PC-3 (cell line): ENCODE measurements at regions not wholly inside any gene's neighbourhood (a gene's known extent, or its start where the extent isn't known, plus 50 kb on each side); places are given as distances from the start of the nearest gene placed in this dataset.

ENCODE experiments used
- ATAC-seq: fragments of 200-7000 bp; cut with Tn5 transposase; 2 replicates; pipeline ENCODE4 v1.9.1; 2020; ENCODE audit warnings: mild to moderate bottlenecking, moderate library complexity
- BruUV-seq: library from RNA; stranded (reverse); fragments of 400-500 nt; replicated peaks from 2 replicates; lab custom pipeline; 2021; lab: Mats Ljungman, UMichigan
- CTCF ChIA-PET: fragments of 300-600 bp; sonication (Branson Sonifier 250); formaldehyde crosslinking; loops from one replicate; lab custom pipeline; 2022; ENCODE audit warnings: antibody characterized with exemption; lab: Charles Lee
- POLR2A ChIA-PET: fragments of 300-600 bp; sonication (Branson Sonifier 250); formaldehyde crosslinking; loops from one replicate; lab custom pipeline; 2022; ENCODE audit warnings: antibody characterized with exemption; ENCODE audit not compliant: unreplicated experiment; lab: Charles Lee
- DNase-seq: peaks from one replicate; pipeline ENCODE4 v3.0.0-alpha.2; 2015
- H2AFZ ChIP-seq: fragments of 300-600 bp; sonication (generic); 2 replicates; pipeline ENCODE4 v1.6.0; 2016; ENCODE audit warnings: antibody characterized with exemption, low read length
- H3F3A ChIP-seq: fragments of 300-600 bp; sonication (generic); one replicate; pipeline ENCODE4 v1.6.0; 2017; ENCODE audit warnings: antibody characterized with exemption, low read length, control low read depth, mild to moderate bottlenecking; ENCODE audit not compliant: unreplicated experiment
- H3K27ac ChIP-seq: fragments of 300-600 bp; sonication (generic); 2 replicates; pipeline ENCODE4 v1.5.1; 2016; ENCODE audit warnings: mild to moderate bottlenecking, low read length
- H3K27me3 ChIP-seq: fragments of 300-600 bp; sonication (generic); 2 replicates; pipeline ENCODE4 v1.6.1; 2016; ENCODE audit warnings: low read length, mixed read lengths
- H3K36me3 ChIP-seq: fragments of 300-600 bp; sonication (generic); 2 replicates; pipeline ENCODE4 v1.6.1; 2016; ENCODE audit warnings: low read depth, mixed run types, low read length, mixed read lengths
- H3K4me1 ChIP-seq: fragments of 300-600 bp; sonication (generic); 2 replicates; pipeline ENCODE4 v1.5.1; 2016; ENCODE audit warnings: low read length; ENCODE audit not compliant: insufficient read depth
- H3K4me2 ChIP-seq: fragments of 300-600 bp; sonication (generic); 2 replicates; pipeline ENCODE4 v1.6.0; 2016; ENCODE audit warnings: low read length
- H3K4me3 ChIP-seq: fragments of 300-600 bp; sonication (generic); 2 replicates; pipeline ENCODE4 v1.5.1; 2016; ENCODE audit warnings: mild to moderate bottlenecking, low read length, mixed read lengths
- H3K79me2 ChIP-seq: fragments of 300-600 bp; sonication (generic); 2 replicates; pipeline ENCODE4 v1.6.1; 2017; ENCODE audit warnings: low read length, mixed read lengths
- H3K9ac ChIP-seq: fragments of 300-600 bp; sonication (generic); 2 replicates; pipeline ENCODE4 v1.6.0; 2016; ENCODE audit warnings: mild to moderate bottlenecking, low read length
- H3K9me2 ChIP-seq: fragments of 300-600 bp; sonication (generic); replicated peaks from 2 replicates; pipeline ENCODE4 v1.6.1; 2016; ENCODE audit warnings: mixed run types, low read length, mixed read lengths
- H3K9me3 ChIP-seq: fragments of 300-600 bp; sonication (generic); 2 replicates; pipeline ENCODE4 v1.6.1; 2016; ENCODE audit warnings: low read length, mixed read lengths
- H4K20me1 ChIP-seq: fragments of 300-600 bp; sonication (generic); 2 replicates; pipeline ENCODE4 v1.6.1; 2016; ENCODE audit warnings: low read length, mixed read lengths
- EZH2 ChIP-seq: fragments of 300-600 bp; sonication (generic); IDR thresholded peaks from one replicate; pipeline ENCODE4 v1.6.1; 2017; ENCODE audit warnings: antibody characterized with exemption, mild to moderate bottlenecking, low read length; ENCODE audit not compliant: unreplicated experiment
- EZH2phosphoT487 ChIP-seq: fragments of 300-600 bp; sonication (generic); IDR thresholded peaks from 2 replicates; pipeline ENCODE4 v1.6.1; 2018; ENCODE audit warnings: mild to moderate bottlenecking, antibody characterized with exemption, low read length, borderline replicate concordance
- intact Hi-C: fragments of 100-400 bp; cut with micrococcal nuclease; formaldehyde crosslinking; loops from 2 replicates; pipeline ENCODE4 v1.9.0; 2023
- TF ChIP-seq, protein P1 (sequence below): fragments of 300-600 bp; sonication (generic); conservative IDR thresholded peaks from 2 replicates; pipeline ENCODE4 v1.5.1; 2017; ENCODE audit warnings: antibody characterized with exemption, low read depth, mild to moderate bottlenecking, low read length

DNA sequence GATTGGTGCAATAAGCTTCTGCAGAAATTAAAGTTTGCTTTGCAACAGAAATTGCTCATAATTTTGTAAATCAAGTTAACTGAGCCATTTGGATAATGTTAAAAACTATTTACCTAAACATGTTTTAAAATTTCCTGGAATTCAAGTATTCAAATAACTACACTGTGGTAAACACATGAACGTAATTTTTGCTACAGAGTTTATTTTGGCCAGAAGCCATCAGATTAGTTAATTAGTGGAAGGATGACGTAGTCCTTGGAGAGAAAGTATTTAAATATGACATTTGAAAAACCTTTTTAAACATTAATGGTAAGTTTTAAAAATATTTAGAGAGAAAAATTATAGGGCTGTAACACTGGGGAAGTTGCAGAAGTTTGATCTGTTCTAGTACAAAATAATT, 121.2 kb upstream of the UST start:
- no peaks in the 10 kb centered on the region for H3K4me1 ChIP-seq
- ChIA-PET CTCF (no interaction called here), POLR2A (no interaction called here)
- H3K4me2 ChIP-seq = no peak overlapping the region
- H3K79me2 ChIP-seq = no peaks in the 10 kb centered on the region
- no peak for ATAC-seq
- no peak for DNase-seq
- intact Hi-C loops = no loop called here
- no peak for TF ChIP-seq EZH2phosphoT487
- TF ChIP-seq, protein P1, sequence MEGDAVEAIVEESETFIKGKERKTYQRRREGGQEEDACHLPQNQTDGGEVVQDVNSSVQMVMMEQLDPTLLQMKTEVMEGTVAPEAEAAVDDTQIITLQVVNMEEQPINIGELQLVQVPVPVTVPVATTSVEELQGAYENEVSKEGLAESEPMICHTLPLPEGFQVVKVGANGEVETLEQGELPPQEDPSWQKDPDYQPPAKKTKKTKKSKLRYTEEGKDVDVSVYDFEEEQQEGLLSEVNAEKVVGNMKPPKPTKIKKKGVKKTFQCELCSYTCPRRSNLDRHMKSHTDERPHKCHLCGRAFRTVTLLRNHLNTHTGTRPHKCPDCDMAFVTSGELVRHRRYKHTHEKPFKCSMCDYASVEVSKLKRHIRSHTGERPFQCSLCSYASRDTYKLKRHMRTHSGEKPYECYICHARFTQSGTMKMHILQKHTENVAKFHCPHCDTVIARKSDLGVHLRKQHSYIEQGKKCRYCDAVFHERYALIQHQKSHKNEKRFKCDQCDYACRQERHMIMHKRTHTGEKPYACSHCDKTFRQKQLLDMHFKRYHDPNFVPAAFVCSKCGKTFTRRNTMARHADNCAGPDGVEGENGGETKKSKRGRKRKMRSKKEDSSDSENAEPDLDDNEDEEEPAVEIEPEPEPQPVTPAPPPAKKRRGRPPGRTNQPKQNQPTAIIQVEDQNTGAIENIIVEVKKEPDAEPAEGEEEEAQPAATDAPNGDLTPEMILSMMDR = no peak
- TF ChIP-seq EZH2 = no peak
- no peaks in the 10 kb centered on the region for H3K9me2 ChIP-seq
- no peak overlapping the region for H3K9ac ChIP-seq
- no TSS peak for BruUV-seq
- H3F3A ChIP-seq = no peaks in the 10 kb centered on the region
- H3K36me3 ChIP-seq = no peaks in the 10 kb centered on the region
- H3K4me3 ChIP-seq = no peak overlapping the region
- H3K9me3 ChIP-seq = no peaks in the 10 kb centered on the region
- no peaks in the 10 kb centered on the region for H4K20me1 ChIP-seq
- no peaks in the 10 kb centered on the region for H3K27me3 ChIP-seq
- H3K27ac ChIP-seq = no peak overlapping the region
- no peak overlapping the region for H2AFZ ChIP-seq

DNA sequence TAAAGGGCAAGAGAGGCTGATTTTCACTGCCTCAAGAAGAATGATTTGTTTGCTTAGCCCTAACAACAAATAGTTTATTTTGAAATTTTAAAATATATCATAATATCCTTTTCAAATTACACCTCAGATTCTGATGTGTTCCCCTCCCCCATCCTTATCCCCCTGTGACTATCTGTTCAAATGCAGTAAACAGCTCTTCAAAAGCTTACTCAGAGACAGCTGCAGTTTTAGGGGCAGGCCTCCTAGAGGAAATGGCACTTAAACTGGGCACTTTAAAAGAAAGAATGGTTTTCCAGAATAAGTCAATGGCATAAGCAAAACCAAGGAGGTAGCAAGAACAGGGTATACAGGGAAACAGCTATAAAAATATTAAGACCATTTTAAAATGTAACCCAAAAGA, 118.6 kb upstream of the UST start:
- intact Hi-C loops = no loop called here
- Histone ChIP-seq H3K27me3 (no peaks in the 10 kb centered on the region), H3K4me1 (no peaks in the 10 kb centered on the region), H3K4me2 (no peak overlapping the region), H3K9me3 (no peaks in the 10 kb centered on the region), H3K9me2 (no peaks in the 10 kb centered on the region), H3K4me3 (no peak overlapping the region), H3K27ac (no peak overlapping the region), H3K79me2 (no peaks in the 10 kb centered on the region), H3F3A (no peaks in the 10 kb centered on the region), H3K36me3 (no peaks in the 10 kb centered on the region), H3K9ac (no peak overlapping the region), H4K20me1 (no peaks in the 10 kb centered on the region), H2AFZ (no peak overlapping the region)
- ATAC-seq (no peak), DNase-seq (no peak)
- POLR2A ChIA-PET = no interaction called here
- BruUV-seq = no TSS peak
- no peak for TF ChIP-seq EZH2phosphoT487
- TF ChIP-seq, protein P1 = no peak
- TF ChIP-seq EZH2 = no peak
- CTCF ChIA-PET = no interaction called here

DNA sequence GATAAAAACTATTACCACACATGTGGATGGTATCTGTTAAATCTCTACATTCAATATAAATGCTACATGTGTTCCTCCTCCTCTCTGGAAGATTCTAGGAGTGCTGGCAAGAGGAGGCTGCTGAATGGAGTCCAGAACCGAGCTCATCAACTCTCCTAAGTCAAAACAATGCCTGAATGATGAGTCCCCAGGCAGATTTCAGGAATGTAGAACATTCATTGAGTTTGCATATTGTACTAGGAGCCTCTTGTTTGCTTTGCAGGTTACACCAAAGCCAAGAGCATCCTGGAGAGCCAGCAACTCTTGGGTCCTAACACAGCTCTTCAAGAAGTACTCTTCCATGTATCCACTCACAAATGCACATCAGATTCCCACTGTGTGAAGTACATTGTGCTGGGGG, 117.6 kb upstream of the UST start:
- Histone ChIP-seq H3K4me1 (no peaks in the 10 kb centered on the region), H2AFZ (no peak overlapping the region), H3K9me3 (no peaks in the 10 kb centered on the region), H3K9me2 (no peaks in the 10 kb centered on the region), H3K36me3 (no peaks in the 10 kb centered on the region), H3K79me2 (no peaks in the 10 kb centered on the region), H4K20me1 (no peaks in the 10 kb centered on the region), H3K4me3 (no peak overlapping the region), H3K9ac (no peak overlapping the region), H3F3A (no peaks in the 10 kb centered on the region), H3K27me3 (no peaks in the 10 kb centered on the region), H3K27ac (no peak overlapping the region), H3K4me2 (no peak overlapping the region)
- no TSS peak for BruUV-seq
- ChIA-PET POLR2A (no interaction called here), CTCF (no interaction called here)
- DNase-seq = no peak
- TF ChIP-seq, protein P1 = no peak
- TF ChIP-seq EZH2phosphoT487 (no peak), EZH2 (no peak)
- intact Hi-C loops = no loop called here
- ATAC-seq = no peak
